ENCODE measurements at regions not wholly inside any gene's neighbourhood (a gene's known extent, or its start where the extent isn't known, plus 50 kb on each side); places are given as distances from the start of the nearest gene placed in this dataset.

DNA sequence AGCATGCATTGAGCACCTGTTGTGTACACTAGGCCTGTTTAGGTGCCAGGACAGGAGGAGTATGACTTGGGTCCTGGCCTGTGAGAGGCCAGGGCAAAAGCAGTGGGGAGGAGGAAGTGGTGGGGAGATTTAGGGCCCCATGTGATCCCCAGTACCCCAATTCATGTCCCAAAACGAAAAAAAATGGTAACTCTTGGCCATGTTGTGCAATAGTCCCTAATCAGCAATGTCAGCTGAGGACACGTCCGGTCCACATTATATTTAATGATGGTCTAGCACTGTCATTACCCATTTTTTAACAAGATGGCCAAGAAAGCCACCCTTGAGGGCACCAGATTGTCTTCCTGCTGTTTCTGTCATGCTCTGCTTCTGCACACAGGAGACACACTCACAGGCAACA is 142.0 kb upstream of the RET start:
- TF ChIP-seq, protein P1, sequence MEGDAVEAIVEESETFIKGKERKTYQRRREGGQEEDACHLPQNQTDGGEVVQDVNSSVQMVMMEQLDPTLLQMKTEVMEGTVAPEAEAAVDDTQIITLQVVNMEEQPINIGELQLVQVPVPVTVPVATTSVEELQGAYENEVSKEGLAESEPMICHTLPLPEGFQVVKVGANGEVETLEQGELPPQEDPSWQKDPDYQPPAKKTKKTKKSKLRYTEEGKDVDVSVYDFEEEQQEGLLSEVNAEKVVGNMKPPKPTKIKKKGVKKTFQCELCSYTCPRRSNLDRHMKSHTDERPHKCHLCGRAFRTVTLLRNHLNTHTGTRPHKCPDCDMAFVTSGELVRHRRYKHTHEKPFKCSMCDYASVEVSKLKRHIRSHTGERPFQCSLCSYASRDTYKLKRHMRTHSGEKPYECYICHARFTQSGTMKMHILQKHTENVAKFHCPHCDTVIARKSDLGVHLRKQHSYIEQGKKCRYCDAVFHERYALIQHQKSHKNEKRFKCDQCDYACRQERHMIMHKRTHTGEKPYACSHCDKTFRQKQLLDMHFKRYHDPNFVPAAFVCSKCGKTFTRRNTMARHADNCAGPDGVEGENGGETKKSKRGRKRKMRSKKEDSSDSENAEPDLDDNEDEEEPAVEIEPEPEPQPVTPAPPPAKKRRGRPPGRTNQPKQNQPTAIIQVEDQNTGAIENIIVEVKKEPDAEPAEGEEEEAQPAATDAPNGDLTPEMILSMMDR (conservative IDR thresholded peaks at IDR 0.05): no peak
- TF ChIP-seq EZH2 (IDR thresholded peaks at IDR 0.05; ENCODE audit: low read depth): no peak

All from PC-9 (cell line).